ENCODE measurements at regions not wholly inside any gene's neighbourhood (a gene's known extent, or its start where the extent isn't known, plus 50 kb on each side); places are given as distances from the start of the nearest gene placed in this dataset.

DNA sequence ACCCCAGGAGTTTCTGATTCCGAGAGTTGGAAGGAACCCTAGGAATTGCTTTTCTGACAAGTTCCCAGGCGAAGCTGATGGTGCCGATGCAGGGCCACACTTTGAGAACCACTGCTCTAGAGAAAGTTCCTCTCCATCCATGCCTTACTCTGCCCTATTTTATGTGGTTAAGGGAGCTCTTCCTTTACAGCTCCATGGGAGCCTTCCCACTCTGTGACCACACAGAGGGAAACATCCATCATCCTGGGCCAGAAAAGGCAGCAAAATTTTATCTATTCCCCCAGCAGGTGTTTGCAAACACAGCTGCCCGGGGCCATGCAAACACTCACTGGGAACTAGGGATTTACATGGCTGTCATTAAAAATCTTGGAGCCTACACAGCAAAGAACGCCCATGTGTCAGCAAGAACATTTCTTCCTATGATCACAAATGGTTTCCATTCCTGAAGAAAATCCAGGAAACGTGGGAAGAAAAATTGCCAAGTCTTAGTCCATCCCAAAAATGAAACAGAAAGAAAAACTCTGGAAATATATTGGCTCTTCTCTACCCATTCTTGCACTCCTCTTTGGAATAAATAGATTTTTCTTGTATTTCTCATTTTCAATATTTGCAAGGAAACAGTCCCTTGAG lies 252.7 kb downstream of the PMP22 start:
- FAIRE-seq = no peak
- intact Hi-C loops (cut with micrococcal nuclease) = no loop called here
- no TSS peak for BruUV-seq (replicated peaks)
- 0% methylated on average over 6 of the region's 6 CpGs for WGBS (ENCODE audit: insufficient coverage, low coverage, missing lambda C conversion rate)
- H3K9me3 ChIP-seq (replicated peaks; ENCODE audit: control insufficient read depth, insufficient read depth, low read depth, low read length) = no peaks in the 10 kb centered on the region
- no peaks in the 10 kb centered on the region for H3K36me3 ChIP-seq (ENCODE audit: control insufficient read depth, insufficient read depth, low read length)
- H3K9me1 ChIP-seq (ENCODE audit: control insufficient read depth, insufficient read depth, low read length) = no peaks in the 10 kb centered on the region
- no peaks in the 10 kb centered on the region; a peak in 1 of 5 replicates for H3K27me3 ChIP-seq (ENCODE audit: control insufficient read depth in 2 of 2, insufficient read depth in 2 of 2, low read length in 2 of 2)
- no peaks in the 10 kb centered on the region for H3K4me1 ChIP-seq (replicated peaks in 1 of 2; ENCODE audit: control insufficient read depth in 2 of 2, insufficient read depth in 2 of 2, low read length in 2 of 2)
- CTCF ChIA-PET (ENCODE audit: low intra/inter-chr PET ratio) = no interaction called here
- H3K9ac ChIP-seq (ENCODE audit: insufficient read depth in 1 of 2, low read depth in 2 of 2, low read length in 2 of 2) = no peak overlapping the region
- no peak for ATAC-seq
- H3K4me2 ChIP-seq (ENCODE audit: insufficient read depth, low read length) = no peak overlapping the region
- H3K79me2 ChIP-seq (ENCODE audit: control insufficient read depth, insufficient read depth, low read length) = no peaks in the 10 kb centered on the region
- in situ Hi-C loops (cut with MboI) = no loop called here
- no peak overlapping the region for H3K27ac ChIP-seq (ENCODE audit: extremely low read depth, low read depth, low read length)
- TF ChIP-seq ZSCAN29 (IDR thresholded peaks at IDR 0.05) (no peak), ZNF518B (CRISPR knock-in tag; IDR thresholded peaks at IDR 0.05) (no peak)
- POLR2A ChIA-PET = no interaction called here
- no peak overlapping the region for H2AFZ ChIP-seq (ENCODE audit: low read depth, low read length)
- no peak overlapping the region for H3K4me3 ChIP-seq
- DNase-seq (ENCODE audit: extremely low read depth in 1 of 4, low spot score in 3 of 4) = no peak
- no peaks in the 10 kb centered on the region for H4K20me1 ChIP-seq (replicated peaks; ENCODE audit: control insufficient read depth, insufficient read depth, low read length)

- no peaks in the 10 kb centered on the region for H3K36me3 ChIP-seq (ENCODE audit: control insufficient read depth, insufficient read depth, low read length)
- TF ChIP-seq HDAC2 (IDR thresholded peaks at IDR 0.05) (no peak), IRF9 (tag; IDR thresholded peaks at IDR 0.05) (no peak), ID3 (CRISPR knock-in tag; IDR thresholded peaks at IDR 0.05) (no peak), ID3 (tag; IDR thresholded peaks at IDR 0.05) (no peak), NONO (IDR thresholded peaks at IDR 0.05; ENCODE audit: low read depth in 2 of 2, low read length in 1 of 2) (no peak), FOXJ3 (CRISPR knock-in tag; IDR thresholded peaks at IDR 0.05) (no peak), CGGBP1 (CRISPR knock-in tag; IDR thresholded peaks at IDR 0.05) (no peak), ZFPM2 (CRISPR knock-in tag; IDR thresholded peaks at IDR 0.05) (no peak)
- H3K9me3 ChIP-seq (replicated peaks; ENCODE audit: control insufficient read depth, insufficient read depth, low read depth, low read length) = no peaks in the 10 kb centered on the region
- no TSS peak for BruUV-seq (replicated peaks)
- no peaks in the 10 kb centered on the region for H4K20me1 ChIP-seq (replicated peaks; ENCODE audit: control insufficient read depth, insufficient read depth, low read length)
- H3K4me1 ChIP-seq (replicated peaks in 1 of 2; ENCODE audit: control insufficient read depth in 2 of 2, insufficient read depth in 2 of 2, low read length in 2 of 2) = no peaks in the 10 kb centered on the region
- no peak overlapping the region for H3K4me2 ChIP-seq (ENCODE audit: insufficient read depth, low read length)
- H3K9me1 ChIP-seq (ENCODE audit: control insufficient read depth, insufficient read depth, low read length) = no peaks in the 10 kb centered on the region
- no peak overlapping the region for H2AFZ ChIP-seq (ENCODE audit: low read depth, low read length)
- H3K9ac ChIP-seq (ENCODE audit: insufficient read depth in 1 of 2, low read depth in 2 of 2, low read length in 2 of 2) = no peak overlapping the region
- FAIRE-seq (no peak), DNase-seq (ENCODE audit: extremely low read depth in 1 of 4, low spot score in 3 of 4) (no peak), ATAC-seq (no peak)
- H3K4me3 ChIP-seq = no peak overlapping the region
- no peaks in the 10 kb centered on the region; a peak in 1 of 5 replicates for H3K27me3 ChIP-seq (ENCODE audit: control insufficient read depth in 2 of 2, insufficient read depth in 2 of 2, low read length in 2 of 2)
- in situ Hi-C loops (cut with MboI) = no loop called here
- no peak overlapping the region for H3K27ac ChIP-seq (ENCODE audit: extremely low read depth, low read depth, low read length)
- CTCF ChIA-PET (ENCODE audit: low intra/inter-chr PET ratio) = no interaction called here
- POLR2A ChIA-PET = no interaction called here
- WGBS (ENCODE audit: insufficient coverage, low coverage, missing lambda C conversion rate) = 5% methylated on average over 6 of the region's 6 CpGs
- no peaks in the 10 kb centered on the region for H3K79me2 ChIP-seq (ENCODE audit: control insufficient read depth, insufficient read depth, low read length)
- intact Hi-C loops (cut with micrococcal nuclease) = no loop called here
These were observed 256.0 kb downstream of the PMP22 start for GRCh38 chr17:15009087-15009486.
